ENCODE measurements at regions not wholly inside any gene's neighbourhood (a gene's known extent, or its start where the extent isn't known, plus 50 kb on each side); places are given as distances from the start of the nearest gene placed in this dataset.
"Not testable (repeated sequence)": the region's sequence is repeated elsewhere in the genome, so short reads cannot be mapped to it uniquely, and the experiment has no call there.

- H3K9me3 Mint-ChIP-seq; H3K27ac Mint-ChIP-seq; ATAC-seq; DNase-seq; H3K27me3 Mint-ChIP-seq; H3K36me3 Mint-ChIP-seq (ENCODE audit: low read depth): not testable (repeated sequence)
- Mint-ChIP-seq H3K4me3 (peak overlapping the region; percentile 33), H3K4me1 (peaks cover 33% of the 10 kb centered on the region)
Observed at GRCh38 chr5:62224987-62225601, 80.9 kb upstream of the KIF2A start.

- H3K36me3 Mint-ChIP-seq (ENCODE audit: low read depth); H3K27me3 Mint-ChIP-seq; H3K9me3 Mint-ChIP-seq; ATAC-seq; DNase-seq; H3K27ac Mint-ChIP-seq; H3K4me3 Mint-ChIP-seq: not testable (repeated sequence)
- H3K4me1 Mint-ChIP-seq: peaks cover 46% of the 10 kb centered on the region
Observed at GRCh38 chr5:62230876-62231388, 75.1 kb upstream of the KIF2A start.

- Mint-ChIP-seq H3K27ac (no peak overlapping the region), H3K27me3 (no peaks in the 10 kb centered on the region), H3K36me3 (ENCODE audit: low read depth) (no peaks in the 10 kb centered on the region), H3K4me3 (no peak overlapping the region), H3K9me3 (no peaks in the 10 kb centered on the region), H3K4me1 (peaks cover 52% of the 10 kb centered on the region)
- ATAC-seq (no peak), DNase-seq (no peak)
Observed at GRCh38 chr5:62231576-62231975, 74.4 kb upstream of the KIF2A start.

- peaks cover 58% of the 10 kb centered on the region for H3K4me1 Mint-ChIP-seq
- not testable (repeated sequence) for H3K4me3 Mint-ChIP-seq, H3K27ac Mint-ChIP-seq
Observed at GRCh38 chr5:62232218-62232617, 73.8 kb upstream of the KIF2A start.

GRCh38 chr5:62233083-62234046 lies 72.6 kb upstream of the KIF2A start:
- H3K36me3 Mint-ChIP-seq (ENCODE audit: low read depth); H3K4me3 Mint-ChIP-seq; DNase-seq; H3K27me3 Mint-ChIP-seq; H3K27ac Mint-ChIP-seq; H3K9me3 Mint-ChIP-seq: not testable (repeated sequence)
- peak; percentile 65 for ATAC-seq
- H3K4me1 Mint-ChIP-seq: peaks cover 59% of the 10 kb centered on the region

More at GRCh38 chr5:62232218-62232617, 73.8 kb upstream of the KIF2A start:
- H3K9me3 Mint-ChIP-seq; H3K27me3 Mint-ChIP-seq; H3K36me3 Mint-ChIP-seq (ENCODE audit: low read depth); DNase-seq; ATAC-seq: not testable (repeated sequence)

GRCh38 chr5:62236593-62236992 lies 69.4 kb upstream of the KIF2A start:
- not testable (repeated sequence) for H3K36me3 Mint-ChIP-seq (ENCODE audit: low read depth); H3K27me3 Mint-ChIP-seq; H3K9me3 Mint-ChIP-seq; H3K4me3 Mint-ChIP-seq
- H3K4me1 Mint-ChIP-seq: peaks cover 53% of the 10 kb centered on the region
- ATAC-seq (peak; percentile 93), DNase-seq (peak; percentile 53)
- peak overlapping the region; percentile 2 for H3K27ac Mint-ChIP-seq

- not testable (repeated sequence) for H3K27me3 Mint-ChIP-seq; H3K27ac Mint-ChIP-seq; H3K4me3 Mint-ChIP-seq; H3K9me3 Mint-ChIP-seq; H3K36me3 Mint-ChIP-seq (ENCODE audit: low read depth); DNase-seq; ATAC-seq
- H3K4me1 Mint-ChIP-seq: peaks cover 55% of the 10 kb centered on the region
Observed at GRCh38 chr5:62237944-62238343, 68.1 kb upstream of the KIF2A start.

- not testable (repeated sequence) for H3K27ac Mint-ChIP-seq; H3K36me3 Mint-ChIP-seq (ENCODE audit: low read depth); H3K4me3 Mint-ChIP-seq; H3K9me3 Mint-ChIP-seq; H3K27me3 Mint-ChIP-seq; DNase-seq; ATAC-seq
- peaks cover 52% of the 10 kb centered on the region for H3K4me1 Mint-ChIP-seq
Observed at GRCh38 chr5:62238584-62238983, 67.4 kb upstream of the KIF2A start.

- peaks cover 46% of the 10 kb centered on the region for H3K4me1 Mint-ChIP-seq
- not testable (repeated sequence) for H3K36me3 Mint-ChIP-seq (ENCODE audit: low read depth); H3K27me3 Mint-ChIP-seq; DNase-seq; H3K4me3 Mint-ChIP-seq; ATAC-seq; H3K27ac Mint-ChIP-seq; H3K9me3 Mint-ChIP-seq
Observed at GRCh38 chr5:62240494-62240893, 65.5 kb upstream of the KIF2A start.

GRCh38 chr5:62242000-62242399 lies 64.0 kb upstream of the KIF2A start:
- not testable (repeated sequence) for H3K9me3 Mint-ChIP-seq; H3K27me3 Mint-ChIP-seq; DNase-seq; H3K27ac Mint-ChIP-seq; H3K4me3 Mint-ChIP-seq; ATAC-seq; H3K36me3 Mint-ChIP-seq (ENCODE audit: low read depth)
- peaks cover 35% of the 10 kb centered on the region for H3K4me1 Mint-ChIP-seq

GRCh38 chr5:62243046-62243445 lies 63.0 kb upstream of the KIF2A start:
- not testable (repeated sequence) for H3K9me3 Mint-ChIP-seq; H3K27ac Mint-ChIP-seq; DNase-seq; ATAC-seq; H3K27me3 Mint-ChIP-seq; H3K4me3 Mint-ChIP-seq; H3K36me3 Mint-ChIP-seq (ENCODE audit: low read depth)
- H3K4me1 Mint-ChIP-seq: peaks cover 31% of the 10 kb centered on the region

GRCh38 chr5:62248192-62248591 lies 57.8 kb upstream of the KIF2A start:
- not testable (repeated sequence) for H3K36me3 Mint-ChIP-seq (ENCODE audit: low read depth); H3K9me3 Mint-ChIP-seq; H3K27me3 Mint-ChIP-seq; H3K4me3 Mint-ChIP-seq
- ATAC-seq: peak; percentile 89
- Mint-ChIP-seq H3K4me1 (peaks cover 51% of the 10 kb centered on the region), H3K27ac (peak overlapping the region; percentile 68)
- DNase-seq: peak; percentile 49

- peak; percentile 74 for ATAC-seq
- Mint-ChIP-seq H3K27ac (peak overlapping the region; percentile 68), H3K4me1 (peaks cover 56% of the 10 kb centered on the region), H3K36me3 (ENCODE audit: low read depth) (peaks cover 11% of the 10 kb centered on the region), H3K9me3 (peaks cover 21% of the 10 kb centered on the region), H3K4me3 (peak overlapping the region; percentile 38)
- not testable (repeated sequence) for H3K27me3 Mint-ChIP-seq, DNase-seq
Observed at GRCh38 chr5:62250085-62250484, 55.9 kb upstream of the KIF2A start.

GRCh38 chr5:62250919-62251318 lies 55.1 kb upstream of the KIF2A start:
- not testable (repeated sequence) for DNase-seq, H3K27me3 Mint-ChIP-seq, H3K4me3 Mint-ChIP-seq, ATAC-seq
- peaks cover 13% of the 10 kb centered on the region for H3K36me3 Mint-ChIP-seq (ENCODE audit: low read depth)
- peak overlapping the region; percentile 68 for H3K27ac Mint-ChIP-seq
- peaks cover 21% of the 10 kb centered on the region for H3K9me3 Mint-ChIP-seq
- H3K4me1 Mint-ChIP-seq: peaks cover 61% of the 10 kb centered on the region

GRCh38 chr5:62252519-62252918 lies 53.5 kb upstream of the KIF2A start:
- not testable (repeated sequence) for H3K27ac Mint-ChIP-seq, H3K27me3 Mint-ChIP-seq, ATAC-seq, DNase-seq, H3K4me3 Mint-ChIP-seq
- Mint-ChIP-seq H3K9me3 (peaks cover 21% of the 10 kb centered on the region), H3K36me3 (ENCODE audit: low read depth) (peaks cover 13% of the 10 kb centered on the region), H3K4me1 (peaks cover 73% of the 10 kb centered on the region)
